ENCODE measurements at regions not wholly inside any gene's neighbourhood (a gene's known extent, or its start where the extent isn't known, plus 50 kb on each side); places are given as distances from the start of the nearest gene placed in this dataset.

DNA sequence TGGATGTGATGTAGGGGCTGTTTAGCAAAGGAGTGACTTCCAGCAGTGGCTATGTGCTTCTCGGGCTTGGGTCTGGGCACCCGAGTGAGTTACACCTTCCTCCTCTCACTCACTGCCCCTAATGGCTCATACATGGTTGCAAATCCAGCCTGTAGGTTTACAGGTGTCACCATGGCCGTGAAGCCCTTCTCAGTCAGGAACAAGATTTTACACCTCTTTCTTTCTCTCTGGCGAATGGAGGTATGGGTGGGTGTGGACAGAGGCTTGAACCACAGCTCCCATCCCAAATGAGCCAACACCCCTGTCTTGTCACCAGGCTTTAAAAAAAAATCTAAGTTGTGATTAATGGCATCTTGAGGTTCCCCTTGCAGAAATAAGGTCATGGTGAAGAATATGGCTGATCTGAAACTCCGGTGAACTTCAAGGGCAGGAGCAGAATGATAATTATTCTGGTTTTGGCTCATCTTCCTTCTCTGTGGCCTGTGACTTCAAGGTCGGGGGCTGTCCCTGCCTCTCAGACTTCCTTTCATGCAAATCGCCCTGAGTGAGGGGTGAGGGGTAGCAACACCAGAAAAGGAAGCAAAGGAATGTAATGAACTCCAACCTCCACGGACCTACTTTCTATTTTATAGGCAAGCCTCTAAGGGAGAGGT lies 331.2 kb downstream of the MAF start:
- no peaks in the 10 kb centered on the region for H3K36me3 ChIP-seq (ENCODE audit: control insufficient read depth in 2 of 2, insufficient read depth in 2 of 2, low read length in 1 of 2)
- no peaks in the 10 kb centered on the region for H3K9me3 ChIP-seq (ENCODE audit: control insufficient read depth in 2 of 2, insufficient read depth in 1 of 2, low read length in 1 of 2)
- DNase-seq (ENCODE audit: low read depth in 6 of 9, low spot score in 9 of 9): peak in 1 of 9 donors; percentile 50
- no peak overlapping the region for H3K27ac ChIP-seq (ENCODE audit: low read depth in 1 of 2, low read length in 1 of 2)
- WGBS: 59% methylated on average over 8 of the region's 8 CpGs
- H3K4me3 ChIP-seq (ENCODE audit: low read length in 2 of 2): no peak overlapping the region
- H3K4me1 ChIP-seq (ENCODE audit: control insufficient read depth in 2 of 2, insufficient read depth in 2 of 2, low read length in 2 of 2): peaks cover 11 to 28% of the 10 kb centered on the region in 2 donors
- peaks cover 68 to 88% of the 10 kb centered on the region in 2 donors for H3K27me3 ChIP-seq (ENCODE audit: control insufficient read depth in 2 of 2, insufficient read depth in 1 of 2, low read length in 1 of 2)

GRCh38 chr16:79267781-79268180 lies 332.8 kb downstream of the MAF start:
- no peak for DNase-seq (ENCODE audit: low read depth in 6 of 9, low spot score in 9 of 9)
- Histone ChIP-seq H3K27me3 (ENCODE audit: control insufficient read depth in 2 of 2, insufficient read depth in 1 of 2, low read length in 1 of 2) (peaks cover 64 to 79% of the 10 kb centered on the region in 2 donors), H3K36me3 (ENCODE audit: control insufficient read depth in 2 of 2, insufficient read depth in 2 of 2, low read length in 1 of 2) (no peaks in the 10 kb centered on the region), H3K4me3 (ENCODE audit: low read length in 2 of 2) (no peak overlapping the region), H3K4me1 (ENCODE audit: control insufficient read depth in 2 of 2, insufficient read depth in 2 of 2, low read length in 2 of 2) (peaks cover 11 to 24% of the 10 kb centered on the region in 2 donors), H3K27ac (ENCODE audit: low read depth in 1 of 2, low read length in 1 of 2) (no peak overlapping the region), H3K9me3 (ENCODE audit: control insufficient read depth in 2 of 2, insufficient read depth in 1 of 2, low read length in 1 of 2) (no peaks in the 10 kb centered on the region)
- 96% methylated on average over 6 of the region's 6 CpGs for WGBS

DNA sequence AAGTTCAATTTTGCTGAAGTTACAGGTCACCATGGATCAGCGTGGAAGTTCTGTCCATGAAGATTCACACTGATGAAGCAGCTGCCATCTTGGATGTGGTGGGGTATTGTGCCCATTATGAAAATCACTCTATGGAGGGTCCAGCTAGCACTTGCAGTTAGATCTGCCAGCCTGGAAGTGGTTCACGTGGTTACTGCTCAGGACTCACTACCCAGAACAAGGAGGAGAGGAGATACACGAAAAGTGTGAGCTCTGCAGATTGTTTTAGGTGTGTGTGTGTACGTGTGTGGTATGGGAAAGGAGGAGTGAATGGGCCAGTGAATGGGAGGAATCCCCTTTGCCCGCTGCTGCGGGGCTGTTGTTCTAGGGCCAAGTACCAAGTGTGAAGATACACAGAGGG lies 333.4 kb downstream of the MAF start:
- H3K9me3 ChIP-seq (ENCODE audit: control insufficient read depth in 2 of 2, insufficient read depth in 1 of 2, low read length in 1 of 2): no peaks in the 10 kb centered on the region
- H3K27ac ChIP-seq (ENCODE audit: low read depth in 1 of 2, low read length in 1 of 2): no peak overlapping the region
- no peak for DNase-seq (ENCODE audit: low read depth in 6 of 9, low spot score in 9 of 9)
- H3K36me3 ChIP-seq (ENCODE audit: control insufficient read depth in 2 of 2, insufficient read depth in 2 of 2, low read length in 1 of 2): no peaks in the 10 kb centered on the region
- 98% methylated on average over 6 of the region's 6 CpGs for WGBS
- H3K4me1 ChIP-seq (ENCODE audit: control insufficient read depth in 2 of 2, insufficient read depth in 2 of 2, low read length in 2 of 2): peaks cover 6 to 18% of the 10 kb centered on the region in 2 donors
- H3K27me3 ChIP-seq (ENCODE audit: control insufficient read depth in 2 of 2, insufficient read depth in 1 of 2, low read length in 1 of 2): peaks cover 64 to 76% of the 10 kb centered on the region in 2 donors
- H3K4me3 ChIP-seq (ENCODE audit: low read length in 2 of 2): no peak overlapping the region

GRCh38 chr16:79265701-79266100 lies 334.8 kb downstream of the MAF start:
- no peaks in the 10 kb centered on the region for H3K9me3 ChIP-seq (ENCODE audit: control insufficient read depth in 2 of 2, insufficient read depth in 1 of 2, low read length in 1 of 2)
- DNase-seq (ENCODE audit: low read depth in 6 of 9, low spot score in 9 of 9): no peak
- H3K36me3 ChIP-seq (ENCODE audit: control insufficient read depth in 2 of 2, insufficient read depth in 2 of 2, low read length in 1 of 2): no peaks in the 10 kb centered on the region
- peaks cover 60 to 80% of the 10 kb centered on the region in 2 donors for H3K27me3 ChIP-seq (ENCODE audit: control insufficient read depth in 2 of 2, insufficient read depth in 1 of 2, low read length in 1 of 2)
- peaks cover 0 to 12% of the 10 kb centered on the region in 2 donors for H3K4me1 ChIP-seq (ENCODE audit: control insufficient read depth in 2 of 2, insufficient read depth in 2 of 2, low read length in 2 of 2)
- no peak overlapping the region for H3K4me3 ChIP-seq (ENCODE audit: low read length in 2 of 2)
- no peak overlapping the region for H3K27ac ChIP-seq (ENCODE audit: low read depth in 1 of 2, low read length in 1 of 2)
- WGBS: 94% methylated on average over 4 of the region's 4 CpGs

DNA sequence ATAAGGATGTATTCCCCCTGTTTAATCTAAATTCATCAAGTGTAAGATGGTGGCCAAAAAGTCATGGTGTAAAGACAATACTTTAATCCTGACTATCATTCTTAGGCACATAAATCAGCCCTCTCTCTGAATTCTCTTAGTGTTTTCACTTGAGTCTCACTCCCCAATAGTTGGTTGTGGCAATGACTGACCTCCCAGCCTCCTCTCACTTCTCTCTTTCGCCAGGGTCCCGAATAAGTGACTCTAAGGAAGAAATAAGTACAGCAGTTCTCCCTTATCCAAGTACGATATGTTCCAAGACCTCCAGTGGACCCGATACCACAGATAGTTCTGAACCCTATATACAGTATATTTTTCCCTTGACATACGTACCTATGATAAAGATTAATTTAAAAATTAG lies 335.3 kb downstream of the MAF start:
- no peaks in the 10 kb centered on the region for H3K9me3 ChIP-seq (ENCODE audit: control insufficient read depth in 2 of 2, insufficient read depth in 1 of 2, low read length in 1 of 2)
- H3K27me3 ChIP-seq (ENCODE audit: control insufficient read depth in 2 of 2, insufficient read depth in 1 of 2, low read length in 1 of 2): peaks cover 55 to 75% of the 10 kb centered on the region in 2 donors
- H3K36me3 ChIP-seq (ENCODE audit: control insufficient read depth in 2 of 2, insufficient read depth in 2 of 2, low read length in 1 of 2): no peaks in the 10 kb centered on the region
- H3K27ac ChIP-seq (ENCODE audit: low read depth in 1 of 2, low read length in 1 of 2): no peak overlapping the region
- 97% methylated on average over 5 of the region's 5 CpGs for WGBS
- H3K4me1 ChIP-seq (ENCODE audit: control insufficient read depth in 2 of 2, insufficient read depth in 2 of 2, low read length in 2 of 2): peaks cover 0 to 9% of the 10 kb centered on the region in 2 donors
- H3K4me3 ChIP-seq (ENCODE audit: low read length in 2 of 2): no peak overlapping the region
- DNase-seq (ENCODE audit: low read depth in 6 of 9, low spot score in 9 of 9): no peak

DNA sequence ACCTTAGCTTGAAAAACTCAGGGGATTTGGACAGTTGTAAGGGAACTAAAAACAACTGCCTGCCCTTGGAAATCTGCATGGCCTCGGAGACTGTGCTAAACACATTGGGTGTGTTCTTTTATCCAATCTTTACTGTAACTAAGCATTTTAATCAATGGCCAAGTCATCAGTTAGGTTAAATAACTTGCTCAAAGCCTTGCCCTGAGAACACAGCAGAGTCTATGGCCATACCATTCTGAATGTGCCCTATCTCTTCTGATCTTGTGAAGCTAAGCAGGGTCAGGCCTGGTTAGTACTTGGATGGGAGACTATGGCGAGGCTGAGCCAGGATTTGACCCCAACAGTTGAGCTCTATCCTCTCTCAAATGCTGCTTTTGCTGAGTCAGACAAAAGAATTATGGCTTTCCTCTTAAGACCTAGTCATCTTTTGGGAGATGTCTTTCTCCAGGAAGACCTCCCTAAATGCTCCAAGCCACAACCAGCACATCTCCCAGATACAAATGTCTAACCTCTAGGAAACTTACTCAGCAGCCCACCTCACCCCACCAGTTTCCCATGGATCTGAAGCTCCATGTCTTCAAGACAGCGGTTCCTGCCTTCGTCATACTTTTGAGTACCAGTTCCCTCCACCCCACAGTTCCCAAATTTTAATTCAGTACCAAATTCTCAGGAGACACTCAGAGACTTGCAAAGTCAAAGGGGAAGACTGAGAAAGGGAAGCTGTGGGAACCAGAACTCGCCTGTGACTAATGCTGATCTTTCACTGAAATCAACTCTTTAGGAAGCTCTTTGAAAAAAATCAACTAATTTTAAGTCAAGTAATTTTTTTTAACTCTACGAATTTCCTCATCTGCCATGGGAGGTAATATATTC lies 336.1 kb downstream of the MAF start:
- Histone ChIP-seq H3K36me3 (ENCODE audit: control insufficient read depth in 2 of 2, insufficient read depth in 2 of 2, low read length in 1 of 2) (no peaks in the 10 kb centered on the region), H3K27ac (ENCODE audit: low read depth in 1 of 2, low read length in 1 of 2) (no peak overlapping the region), H3K4me3 (ENCODE audit: low read length in 2 of 2) (no peak overlapping the region), H3K27me3 (ENCODE audit: control insufficient read depth in 2 of 2, insufficient read depth in 1 of 2, low read length in 1 of 2) (peaks cover 48 to 68% of the 10 kb centered on the region in 2 donors), H3K4me1 (ENCODE audit: control insufficient read depth in 2 of 2, insufficient read depth in 2 of 2, low read length in 2 of 2) (peaks cover 0 to 6% of the 10 kb centered on the region in 2 donors), H3K9me3 (ENCODE audit: control insufficient read depth in 2 of 2, insufficient read depth in 1 of 2, low read length in 1 of 2) (no peaks in the 10 kb centered on the region)
- DNase-seq (ENCODE audit: low read depth in 6 of 9, low spot score in 9 of 9): no peak
- 84% methylated on average over 6 of the region's 6 CpGs for WGBS

DNA sequence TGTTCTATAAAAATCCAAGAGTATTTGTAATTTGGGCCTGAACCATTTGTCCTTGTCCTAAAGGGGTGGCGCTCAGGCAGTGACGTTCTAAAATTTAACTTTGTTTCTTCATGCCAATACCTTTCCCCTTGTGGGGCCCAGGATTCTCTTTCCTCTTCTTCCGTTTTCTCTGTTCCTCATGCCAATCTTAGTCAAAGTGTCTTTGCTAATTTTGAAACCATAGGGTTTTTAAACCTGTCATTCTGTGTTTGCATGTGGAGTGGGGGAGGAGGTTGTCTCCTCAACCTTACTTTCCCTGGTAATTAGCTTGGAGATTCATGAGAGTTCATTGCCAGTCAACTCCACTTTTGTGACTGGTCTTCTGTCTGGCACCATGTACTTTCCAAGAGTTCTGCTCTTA lies 337.1 kb downstream of the MAF start:
- Histone ChIP-seq H3K9me3 (ENCODE audit: control insufficient read depth in 2 of 2, insufficient read depth in 1 of 2, low read length in 1 of 2) (no peaks in the 10 kb centered on the region), H3K27me3 (ENCODE audit: control insufficient read depth in 2 of 2, insufficient read depth in 1 of 2, low read length in 1 of 2) (peaks cover 37 to 63% of the 10 kb centered on the region in 2 donors), H3K4me1 (ENCODE audit: control insufficient read depth in 2 of 2, insufficient read depth in 2 of 2, low read length in 2 of 2) (peaks cover 0 to under 1% of the 10 kb centered on the region in 2 donors), H3K4me3 (ENCODE audit: low read length in 2 of 2) (no peak overlapping the region), H3K36me3 (ENCODE audit: control insufficient read depth in 2 of 2, insufficient read depth in 2 of 2, low read length in 1 of 2) (no peaks in the 10 kb centered on the region), H3K27ac (ENCODE audit: low read depth in 1 of 2, low read length in 1 of 2) (no peak overlapping the region)
- WGBS: 94% methylated on average over 3 of the region's 3 CpGs
- DNase-seq (ENCODE audit: low read depth in 6 of 9, low spot score in 9 of 9): no peak
